HepG2 (cell line): ENCODE measurements at regions not wholly inside any gene's neighbourhood (a gene's known extent, or its start where the extent isn't known, plus 50 kb on each side); places are given as distances from the start of the nearest gene placed in this dataset.

Experiments
- ATAC-seq: fragments of 200-7000 bp; cut with Tn5 transposase; 3 replicates; pipeline ENCODE4 v1.9.1; 2020; ENCODE audit warnings: mild to moderate bottlenecking, moderate library complexity
- BruUV-seq: library from RNA; stranded (reverse); fragments of 400-500 nt; replicated peaks from 2 replicates; lab custom pipeline; 2021; lab: Mats Ljungman, UMichigan
- CTCF ChIA-PET: fragments of 300-600 bp; formaldehyde crosslinking; extraction: SDS; loops from one replicate; lab custom pipeline; 2021; ENCODE audit warnings: low total read pairs, inconsistent platforms, low intra/inter-chr PET ratio; lab: Yijun Ruan, JAX
- POLR2A ChIA-PET: fragments of 350-600 bp; sonication (Branson Sonifier 250); formaldehyde crosslinking; loops from one replicate; lab custom pipeline; 2020; ENCODE audit warnings: antibody characterized with exemption, inconsistent platforms; lab: Yijun Ruan, JAX
- DNase-seq: peaks from one replicate; pipeline ENCODE4 v3.0.0-alpha.2; 2015; ENCODE audit warnings: low spot score
- FAIRE-seq: peaks from 3 replicates; lab custom pipeline; 2011; peaks lifted over from hg19 to GRCh38; lab: Jason Lieb, UNC
- H2AFZ ChIP-seq: one replicate; pipeline ENCODE4 v1.6.1; 2011; ENCODE audit warnings: low read length, inconsistent platforms
- H3K27ac ChIP-seq: fragments of 300-600 bp; 3 replicates; pipeline ENCODE4 v1.8.0; 2011; ENCODE audit warnings: mixed run types, mild to moderate bottlenecking, mixed read lengths, low read length, inconsistent platforms; ENCODE audit not compliant: insufficient read depth; ENCODE audit errors: extremely low read length
- H3K27me3 ChIP-seq, 2 experiments: fragments of 200-600 bp in 1 of 2; 2 replicates in 1 of 2; 3 replicates in 1 of 2; pipeline versions ENCODE4 v1.6.0 to v1.8.0; 2011; ENCODE audit warnings: low read length in 2 of 2, mild to moderate bottlenecking in 2 of 2, moderate library complexity in 2 of 2, inconsistent platforms in 1 of 2; ENCODE audit not compliant: insufficient read depth in 2 of 2, control insufficient read depth in 1 of 2
- H3K36me3 ChIP-seq, 2 experiments: fragments of 200-600 bp in 1 of 2; replicated peaks in 1 of 2; 2 replicates in 1 of 2; 3 replicates in 1 of 2; pipeline versions ENCODE4 v1.5.1 to v1.8.0; 2011; ENCODE audit warnings: low read length in 2 of 2, inconsistent platforms in 1 of 2; ENCODE audit not compliant: insufficient read depth in 2 of 2, control insufficient read depth in 1 of 2
- H3K4me1 ChIP-seq: 2 replicates; pipeline ENCODE4 v1.5.1; 2012; ENCODE audit warnings: low read length, inconsistent platforms; ENCODE audit not compliant: insufficient read depth
- H3K4me2 ChIP-seq: 2 replicates; pipeline ENCODE4 v1.6.0; 2011; ENCODE audit warnings: low read depth, low read length, inconsistent platforms
- H3K4me3 ChIP-seq, 3 experiments: fragments of 200-600 bp in 1 of 3; sonication (generic), shearing (Covaris generic) in 1 of 3; replicated peaks in 1 of 3; 2 replicates each; pipeline ENCODE4 v1.5.1; 2011 to 2016; ENCODE audit warnings: low read length in 3 of 3, inconsistent platforms in 2 of 3, low read depth in 2 of 3, mild to moderate bottlenecking in 2 of 3, control low read depth in 1 of 3, mixed read lengths in 1 of 3; ENCODE audit not compliant: insufficient read depth in 1 of 3
- H3K79me2 ChIP-seq: one replicate; pipeline ENCODE4 v1.6.1; 2011; ENCODE audit warnings: low read length, inconsistent platforms; ENCODE audit not compliant: insufficient read depth
- H3K9ac ChIP-seq: 2 replicates; pipeline ENCODE4 v1.6.0; 2011; ENCODE audit warnings: mild to moderate bottlenecking, low read depth, low read length, inconsistent platforms; ENCODE audit not compliant: insufficient read depth
- H3K9me3 ChIP-seq: 2 replicates; pipeline ENCODE4 v1.5.1; 2012; ENCODE audit warnings: mild to moderate bottlenecking, low read length
- H4K20me1 ChIP-seq: 2 replicates; pipeline ENCODE4 v1.6.0; 2011; ENCODE audit warnings: inconsistent platforms, mild to moderate bottlenecking, low read length, moderate library complexity; ENCODE audit not compliant: insufficient read depth
- ATF7 ChIP-seq, 2 experiments: fragments of 450-650 bp in 1 of 2; sonication (generic) in 1 of 2; formaldehyde crosslinking in 1 of 2; IDR thresholded peaks; 2 replicates each; pipeline versions ENCODE4 v1.4.0 to v1.6.1; 2016 to 2020; ENCODE audit warnings: antibody characterized with exemption in 1 of 2, mild to moderate bottlenecking in 1 of 2, missing genetic modification reagents in 1 of 2
- CREB1 ChIP-seq, 2 experiments: fragments of 450-650 bp in 1 of 2; IDR thresholded peaks; 2 replicates each; pipeline ENCODE4 v1.6.1; 2016 to 2017; ENCODE audit warnings: control low read depth in 1 of 2, mild to moderate bottlenecking in 1 of 2, missing compliant biosample characterization in 1 of 2, missing genetic modification characterization in 1 of 2
- DPF2 ChIP-seq: sonication (generic); formaldehyde crosslinking; IDR thresholded peaks from 2 replicates; pipeline ENCODE4 v1.4.0; 2020; ENCODE audit warnings: mild to moderate bottlenecking, low read depth, missing genetic modification reagents, borderline replicate concordance
- EZH2 ChIP-seq: conservative IDR thresholded peaks from 2 replicates; pipeline ENCODE4 v1.6.1; 2012; ENCODE audit warnings: mild to moderate bottlenecking, low read depth, low read length, moderate library complexity
- SMAD9 ChIP-seq: sonication (generic); formaldehyde crosslinking; IDR thresholded peaks from 2 replicates; pipeline ENCODE4 v1.5.1; 2020; ENCODE audit warnings: mild to moderate bottlenecking, missing genetic modification reagents
- STAG1 ChIP-seq: sonication (generic); formaldehyde crosslinking; IDR thresholded peaks from 2 replicates; pipeline ENCODE4 v1.4.0; 2020; ENCODE audit warnings: missing genetic modification reagents
- ZNF572 ChIP-seq: sonication (generic); formaldehyde crosslinking; IDR thresholded peaks from 2 replicates; pipeline ENCODE4 v1.5.1; 2020; ENCODE audit warnings: mild to moderate bottlenecking, missing genetic modification reagents
- WGBS: methylation state at CpG from one replicate; pipeline ENCODE4 v1.1.6; 2017; ENCODE audit warnings: low lambda C conversion rate; 5-methylcytosine and 5-hydroxymethylcytosine counted together
- in situ Hi-C: cut with HindIII; loops from 2 replicates; pipeline ENCODE4 v1.10.0; 2017; ENCODE audit warnings: low pct_unique_long_range_greater_than_20kb; ENCODE audit not compliant: extremely low pct_ligation_motif_present
- intact Hi-C: fragments of 100-400 bp; cut with micrococcal nuclease; formaldehyde crosslinking; loops from one replicate; pipeline ENCODE4 v1.10.0; 2022; ENCODE audit not compliant: unreplicated experiment
- TF ChIP-seq, protein P1 (sequence below): sonication (generic); formaldehyde crosslinking; IDR thresholded peaks from 2 replicates; pipeline ENCODE4 v1.5.1; 2020; ENCODE audit warnings: missing genetic modification reagents, mild to moderate bottlenecking, borderline replicate concordance
- TF ChIP-seq, protein P2 (sequence below): sonication (generic); formaldehyde crosslinking; IDR thresholded peaks from 2 replicates; pipeline ENCODE4 v1.5.0; 2020; ENCODE audit warnings: mild to moderate bottlenecking, missing genetic modification reagents, borderline replicate concordance

DNA sequence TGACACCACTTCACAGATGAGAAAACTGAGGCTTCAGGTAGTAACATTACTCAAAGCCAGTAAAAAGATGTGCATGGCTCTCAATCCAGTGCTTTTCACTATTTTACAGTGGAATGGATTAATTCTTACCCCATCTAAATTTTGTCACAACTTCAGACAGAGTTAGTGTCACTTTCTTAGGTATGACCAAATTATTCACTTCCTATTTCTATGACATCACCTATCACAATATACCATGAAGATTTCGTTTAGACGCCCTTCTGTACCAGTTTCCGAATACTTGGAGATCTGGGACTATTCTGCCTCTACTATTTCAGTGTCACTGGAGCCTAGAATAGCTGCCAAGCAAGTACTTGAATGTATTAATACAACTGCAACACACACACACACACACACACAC is 437.5 kb downstream of the KLF12 start:
- FAIRE-seq (no peak), ATAC-seq (no peak), DNase-seq (no peak)
- Histone ChIP-seq H3K4me2 (no peak overlapping the region), H2AFZ (no peak overlapping the region), H3K36me3 (no peaks in the 10 kb centered on the region), H3K4me1 (no peaks in the 10 kb centered on the region), H3K27me3 (no peaks in the 10 kb centered on the region), H3K9ac (no peak overlapping the region), H3K4me3 (no peak overlapping the region), H4K20me1 (no peaks in the 10 kb centered on the region), H3K27ac (no peak overlapping the region), H3K9me3 (no peaks in the 10 kb centered on the region), H3K79me2 (no peaks in the 10 kb centered on the region)
- WGBS, result 48% methylated on average over 3 of the region's 3 CpGs
- in situ Hi-C loops, result no loop called here
- BruUV-seq, result no TSS peak
- ChIA-PET CTCF (no interaction called here), POLR2A (no interaction called here)
- intact Hi-C loops, result no loop called here
- TF ChIP-seq STAG1 (CRISPR knock-in tag) (no peak), ZNF572 (no peak), DPF2 (CRISPR knock-in tag) (no peak), EZH2 (no peak), CREB1 (IDR thresholded peaks at IDR 0.05) (peak; percentile 64), CREB1 (CRISPR knock-in tag; IDR thresholded peaks at IDR 0.05) (no peak), SMAD9 (no peak), ATF7 (IDR thresholded peaks at IDR 0.05) (peak; percentile 68), ATF7 (CRISPR knock-in tag; IDR thresholded peaks at IDR 0.05) (no peak)
- TF ChIP-seq, protein P1, sequence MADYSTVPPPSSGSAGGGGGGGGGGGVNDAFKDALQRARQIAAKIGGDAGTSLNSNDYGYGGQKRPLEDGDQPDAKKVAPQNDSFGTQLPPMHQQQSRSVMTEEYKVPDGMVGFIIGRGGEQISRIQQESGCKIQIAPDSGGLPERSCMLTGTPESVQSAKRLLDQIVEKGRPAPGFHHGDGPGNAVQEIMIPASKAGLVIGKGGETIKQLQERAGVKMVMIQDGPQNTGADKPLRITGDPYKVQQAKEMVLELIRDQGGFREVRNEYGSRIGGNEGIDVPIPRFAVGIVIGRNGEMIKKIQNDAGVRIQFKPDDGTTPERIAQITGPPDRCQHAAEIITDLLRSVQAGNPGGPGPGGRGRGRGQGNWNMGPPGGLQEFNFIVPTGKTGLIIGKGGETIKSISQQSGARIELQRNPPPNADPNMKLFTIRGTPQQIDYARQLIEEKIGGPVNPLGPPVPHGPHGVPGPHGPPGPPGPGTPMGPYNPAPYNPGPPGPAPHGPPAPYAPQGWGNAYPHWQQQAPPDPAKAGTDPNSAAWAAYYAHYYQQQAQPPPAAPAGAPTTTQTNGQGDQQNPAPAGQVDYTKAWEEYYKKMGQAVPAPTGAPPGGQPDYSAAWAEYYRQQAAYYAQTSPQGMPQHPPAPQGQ, result no peak
- TF ChIP-seq, protein P2, sequence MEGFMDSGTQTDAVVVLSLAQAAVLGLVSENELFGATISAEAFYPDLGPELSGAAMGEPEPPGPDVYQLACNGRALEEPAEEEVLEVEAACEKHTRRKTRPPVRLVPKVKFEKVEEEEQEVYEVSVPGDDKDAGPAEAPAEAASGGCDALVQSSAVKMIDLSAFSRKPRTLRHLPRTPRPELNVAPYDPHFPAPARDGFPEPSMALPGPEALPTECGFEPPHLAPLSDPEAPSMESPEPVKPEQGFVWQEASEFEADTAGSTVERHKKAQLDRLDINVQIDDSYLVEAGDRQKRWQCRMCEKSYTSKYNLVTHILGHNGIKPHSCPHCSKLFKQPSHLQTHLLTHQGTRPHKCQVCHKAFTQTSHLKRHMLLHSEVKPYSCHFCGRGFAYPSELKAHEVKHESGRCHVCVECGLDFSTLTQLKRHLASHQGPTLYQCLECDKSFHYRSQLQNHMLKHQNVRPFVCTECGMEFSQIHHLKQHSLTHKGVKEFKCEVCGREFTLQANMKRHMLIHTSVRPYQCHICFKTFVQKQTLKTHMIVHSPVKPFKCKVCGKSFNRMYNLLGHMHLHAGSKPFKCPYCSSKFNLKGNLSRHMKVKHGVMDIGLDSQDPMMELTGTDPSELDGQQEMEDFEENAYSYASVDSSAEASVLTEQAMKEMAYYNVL (CRISPR knock-in tag), result no peak
